ENCODE measurements at regions not wholly inside any gene's neighbourhood (a gene's known extent, or its start where the extent isn't known, plus 50 kb on each side); places are given as distances from the start of the nearest gene placed in this dataset.

DNA sequence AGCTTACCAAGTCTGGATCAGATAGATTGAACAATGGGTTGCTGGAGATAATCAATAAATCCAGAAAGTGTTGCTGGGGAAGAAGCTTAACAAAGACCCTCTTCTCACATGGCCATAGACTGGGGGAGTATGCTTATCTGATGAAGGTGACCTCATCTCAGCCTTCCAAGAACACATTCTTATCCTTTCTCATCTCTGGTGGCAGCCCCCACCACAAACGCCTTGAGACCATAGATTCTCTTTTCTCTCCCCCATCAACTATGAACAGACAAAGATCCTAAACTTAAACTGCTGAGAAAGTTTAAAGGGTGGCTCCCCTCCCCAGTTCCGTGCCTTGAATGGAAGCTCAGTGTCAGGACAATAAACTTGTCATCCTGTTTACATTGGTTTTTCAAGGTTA, 428.7 kb upstream of the TRIB2 start:
- Histone ChIP-seq H3K4me1 (peaks cover 7% of the 10 kb centered on the region; the same call in 1 of the 2 replicates), H3K27me3 (no peaks in the 10 kb centered on the region), H3K9me3 (no peaks in the 10 kb centered on the region; the same call in 1 of the 2 replicates), H3K36me3 (no peaks in the 10 kb centered on the region; the same call in 1 of the 2 replicates), H3K4me3 (ENCODE audit: low read depth, low read length) (no peak overlapping the region)
- no peak for DNase-seq
- TF ChIP-seq, protein P1, sequence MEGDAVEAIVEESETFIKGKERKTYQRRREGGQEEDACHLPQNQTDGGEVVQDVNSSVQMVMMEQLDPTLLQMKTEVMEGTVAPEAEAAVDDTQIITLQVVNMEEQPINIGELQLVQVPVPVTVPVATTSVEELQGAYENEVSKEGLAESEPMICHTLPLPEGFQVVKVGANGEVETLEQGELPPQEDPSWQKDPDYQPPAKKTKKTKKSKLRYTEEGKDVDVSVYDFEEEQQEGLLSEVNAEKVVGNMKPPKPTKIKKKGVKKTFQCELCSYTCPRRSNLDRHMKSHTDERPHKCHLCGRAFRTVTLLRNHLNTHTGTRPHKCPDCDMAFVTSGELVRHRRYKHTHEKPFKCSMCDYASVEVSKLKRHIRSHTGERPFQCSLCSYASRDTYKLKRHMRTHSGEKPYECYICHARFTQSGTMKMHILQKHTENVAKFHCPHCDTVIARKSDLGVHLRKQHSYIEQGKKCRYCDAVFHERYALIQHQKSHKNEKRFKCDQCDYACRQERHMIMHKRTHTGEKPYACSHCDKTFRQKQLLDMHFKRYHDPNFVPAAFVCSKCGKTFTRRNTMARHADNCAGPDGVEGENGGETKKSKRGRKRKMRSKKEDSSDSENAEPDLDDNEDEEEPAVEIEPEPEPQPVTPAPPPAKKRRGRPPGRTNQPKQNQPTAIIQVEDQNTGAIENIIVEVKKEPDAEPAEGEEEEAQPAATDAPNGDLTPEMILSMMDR (IDR thresholded peaks at IDR 0.05; ENCODE audit: low read depth, low read length) = no peak

DNA sequence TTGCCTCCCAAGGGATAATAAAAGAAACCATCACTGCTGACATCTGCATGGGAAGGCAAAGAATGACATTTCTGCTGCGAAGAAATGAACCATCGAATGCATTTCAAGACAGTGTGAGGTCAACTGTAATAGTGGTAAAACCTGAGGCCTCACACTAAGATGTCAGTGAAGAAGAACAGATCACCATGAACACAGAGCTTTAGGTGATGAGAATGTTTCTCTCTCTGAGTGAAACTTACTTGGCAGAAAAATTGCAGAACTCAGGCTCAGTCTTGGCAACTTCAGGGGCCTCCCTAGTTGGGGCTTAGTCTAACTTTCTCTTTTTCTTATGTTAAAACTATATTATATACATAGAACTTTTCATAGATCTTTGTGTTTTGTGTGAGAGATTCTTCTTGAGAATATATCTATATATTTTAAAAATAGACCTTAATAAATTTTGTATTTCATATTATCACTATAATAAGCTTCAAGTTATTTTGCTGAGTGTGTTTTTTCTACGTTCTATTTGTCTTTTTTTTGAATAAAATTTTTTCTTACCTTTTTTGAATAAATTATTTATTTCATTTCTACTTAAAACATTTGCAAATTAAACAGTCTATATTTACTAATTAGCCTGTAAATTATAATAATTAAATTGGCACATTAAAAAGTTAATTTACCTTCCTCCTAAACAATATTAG, 427.5 kb upstream of the TRIB2 start:
- DNase-seq = no peak
- Histone ChIP-seq H3K27me3 (no peaks in the 10 kb centered on the region), H3K4me1 (peaks cover 7% of the 10 kb centered on the region; the same call in 1 of the 2 replicates), H3K4me3 (ENCODE audit: low read depth, low read length) (no peak overlapping the region), H3K9me3 (no peaks in the 10 kb centered on the region; the same call in 1 of the 2 replicates), H3K36me3 (no peaks in the 10 kb centered on the region; the same call in 1 of the 2 replicates)
- TF ChIP-seq, protein P1 (IDR thresholded peaks at IDR 0.05; ENCODE audit: low read depth, low read length) = no peak

DNA sequence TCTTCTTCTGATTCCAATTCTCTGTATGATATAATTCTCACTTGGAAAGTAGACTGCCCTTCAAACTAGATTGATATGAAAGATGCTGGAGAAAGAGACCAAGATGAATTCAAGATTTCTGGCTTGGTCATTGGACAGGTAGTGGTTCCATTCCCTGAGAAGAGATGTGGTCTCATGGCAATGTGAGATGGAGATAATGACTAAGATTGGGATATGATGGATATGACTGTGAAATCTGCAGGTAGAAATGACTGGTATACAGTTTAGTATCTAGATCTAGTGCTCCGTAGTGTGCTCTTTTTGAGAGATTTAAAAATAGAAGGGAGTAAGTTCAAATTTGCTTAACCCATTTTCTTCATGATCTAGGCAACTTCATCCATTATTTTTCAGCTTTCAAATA, 425.4 kb upstream of the TRIB2 start:
- Histone ChIP-seq H3K4me1 (peaks cover 7% of the 10 kb centered on the region; the same call in 1 of the 2 replicates), H3K36me3 (no peaks in the 10 kb centered on the region; the same call in 1 of the 2 replicates), H3K27me3 (no peaks in the 10 kb centered on the region), H3K9me3 (no peaks in the 10 kb centered on the region), H3K4me3 (ENCODE audit: low read depth, low read length) (no peak overlapping the region)
- DNase-seq = no peak
- TF ChIP-seq, protein P1 (IDR thresholded peaks at IDR 0.05; ENCODE audit: low read depth, low read length) = no peak

DNA sequence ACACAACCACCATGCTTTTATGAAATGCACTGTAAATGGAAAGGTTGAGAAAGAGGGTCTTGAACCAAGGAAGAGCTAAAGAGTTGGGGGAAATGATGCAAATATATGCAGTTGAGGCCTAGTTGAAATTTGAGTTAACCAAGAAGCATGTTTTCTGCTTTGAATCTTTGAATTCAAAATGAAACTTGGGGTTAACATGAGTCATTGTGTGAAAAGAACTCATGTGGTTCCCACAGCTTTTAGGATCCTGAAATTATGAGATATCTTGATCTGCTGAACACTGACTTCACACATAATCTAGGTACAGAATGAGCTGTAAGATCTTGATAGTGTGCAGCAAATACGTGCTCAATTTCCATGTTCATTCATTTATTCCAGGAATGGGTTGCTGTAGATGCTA, 422.9 kb upstream of the TRIB2 start:
- TF ChIP-seq, protein P1 (IDR thresholded peaks at IDR 0.05; ENCODE audit: low read depth, low read length) = no peak
- Histone ChIP-seq H3K4me3 (ENCODE audit: low read depth, low read length) (no peak overlapping the region), H3K27me3 (no peaks in the 10 kb centered on the region), H3K4me1 (peaks cover 2% of the 10 kb centered on the region; the same call in 1 of the 2 replicates), H3K36me3 (no peaks in the 10 kb centered on the region), H3K9me3 (no peaks in the 10 kb centered on the region; the same call in 1 of the 2 replicates)
- DNase-seq = no peak

DNA sequence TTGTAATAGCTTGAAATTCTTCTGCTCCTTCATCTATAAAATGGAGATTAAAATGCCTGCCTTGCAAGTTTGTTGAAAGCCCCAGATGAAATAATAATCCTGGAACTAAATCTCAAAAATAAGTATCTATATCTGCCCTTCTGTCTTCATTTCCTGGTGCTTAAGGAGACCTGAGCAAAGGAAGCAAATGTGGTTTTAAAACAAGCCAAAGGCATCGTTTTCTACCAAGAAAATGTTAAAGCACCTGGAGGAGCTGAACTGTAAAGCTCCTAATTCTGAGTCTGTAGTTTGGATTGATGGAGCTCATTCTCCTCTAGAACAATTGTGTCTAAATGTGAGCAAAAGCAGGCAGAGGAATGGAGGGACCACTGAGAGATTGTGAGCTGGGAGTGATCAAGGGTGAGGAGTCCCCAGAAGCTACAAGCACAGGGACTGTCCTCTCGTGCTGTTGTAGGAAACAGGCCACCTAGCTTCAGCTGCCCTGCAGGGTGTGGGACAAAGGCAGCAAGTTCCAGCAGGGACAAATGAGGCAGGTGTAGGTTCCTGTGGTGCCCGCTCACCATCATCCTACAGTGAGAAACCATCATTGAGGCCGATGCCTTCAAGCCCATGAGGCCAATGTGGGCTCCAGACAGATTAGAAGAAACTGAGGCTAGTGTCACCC, 420.7 kb upstream of the TRIB2 start:
- H3K36me3 ChIP-seq = no peaks in the 10 kb centered on the region
- TF ChIP-seq, protein P1 (IDR thresholded peaks at IDR 0.05; ENCODE audit: low read depth, low read length) = no peak
- DNase-seq = no peak

DNA sequence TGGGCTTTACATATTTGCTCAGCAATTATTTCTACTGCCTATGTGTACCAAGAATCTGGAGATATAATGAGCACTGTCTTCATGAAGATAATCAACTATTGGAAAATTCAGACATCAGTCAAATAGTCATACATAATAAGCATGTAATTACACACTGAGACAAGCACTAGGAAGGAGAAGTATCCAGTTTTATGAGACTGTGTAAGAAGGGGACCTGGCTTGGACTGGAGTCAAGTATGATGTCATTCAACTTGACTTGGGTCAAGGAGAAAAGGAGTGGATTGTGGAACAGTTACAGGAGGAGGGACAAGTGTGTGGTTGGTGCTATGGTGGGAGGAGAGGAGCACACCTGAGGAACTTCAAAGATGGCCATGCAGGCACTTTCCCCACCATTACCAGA, 419.8 kb upstream of the TRIB2 start:
- no peaks in the 10 kb centered on the region; the same call in none of the 2 replicates for H3K9me3 ChIP-seq
- DNase-seq = no peak
- H3K27me3 ChIP-seq = no peaks in the 10 kb centered on the region
- H3K4me1 ChIP-seq = no peaks in the 10 kb centered on the region
- no peak overlapping the region for H3K4me3 ChIP-seq (ENCODE audit: low read depth, low read length)
- H3K36me3 ChIP-seq = no peaks in the 10 kb centered on the region
- TF ChIP-seq, protein P1 (IDR thresholded peaks at IDR 0.05; ENCODE audit: low read depth, low read length) = no peak

More for the DNA sequence above, 420.7 kb upstream of the TRIB2 start:
- Histone ChIP-seq H3K4me1 (no peaks in the 10 kb centered on the region), H3K4me3 (ENCODE audit: low read depth, low read length) (no peak overlapping the region), H3K9me3 (no peaks in the 10 kb centered on the region; the same call in none of the 2 replicates), H3K27me3 (no peaks in the 10 kb centered on the region)

All from BE2C (cell line).